H1 (cell line): ENCODE measurements at regions not wholly inside any gene's neighbourhood (a gene's known extent, or its start where the extent isn't known, plus 50 kb on each side); places are given as distances from the start of the nearest gene placed in this dataset.

Experiments used
- CTCF ChIA-PET: fragments of 300-600 bp; sonication (Branson Sonifier 250); formaldehyde crosslinking; loops from one replicate; lab custom pipeline; 2021; ENCODE audit not compliant: partially characterized antibody; lab: Charles Lee
- POLR2A ChIA-PET: fragments of 300-600 bp; sonication (Branson Sonifier 250); formaldehyde crosslinking; loops from one replicate; lab custom pipeline; 2021; ENCODE audit warnings: inconsistent platforms; ENCODE audit not compliant: partially characterized antibody; lab: Charles Lee
- DNase-seq, 2 experiments: peaks; one replicate each; pipeline versions ENCODE4 v3.0.0 to v3.0.0-alpha.2; 2010 to 2022; ENCODE audit warnings: low spot score in 2 of 2, low read depth in 1 of 2, mixed read lengths in 1 of 2
- FAIRE-seq: peaks from 2 replicates; lab custom pipeline; 2011; peaks lifted over from hg19 to GRCh38; lab: Jason Lieb, UNC
- H2AFZ ChIP-seq: 2 replicates; pipeline ENCODE4 v1.8.1; 2012; ENCODE audit warnings: low read length, inconsistent platforms
- H2AK5ac ChIP-seq: 2 replicates; pipeline ENCODE4 v1.6.1; 2013; ENCODE audit warnings: low read depth, low read length
- H2BK120ac ChIP-seq: replicated peaks from 2 replicates; pipeline ENCODE3; 2013; ENCODE audit warnings: low read depth, low read length, inconsistent platforms
- H2BK12ac ChIP-seq: 2 replicates; pipeline ENCODE4 v1.6.1; 2013; ENCODE audit warnings: low read depth, low read length
- H2BK15ac ChIP-seq: 2 replicates; pipeline ENCODE4 v1.6.1; 2013; ENCODE audit warnings: low read length
- H2BK20ac ChIP-seq: 2 replicates; pipeline ENCODE4 v1.6.1; 2013; ENCODE audit warnings: low read length
- H2BK5ac ChIP-seq: 2 replicates; pipeline ENCODE4 v1.6.1; 2013; ENCODE audit warnings: low read depth, low read length
- H3K14ac ChIP-seq: 2 replicates; pipeline ENCODE4 v1.6.1; 2013; ENCODE audit warnings: inconsistent platforms; ENCODE audit not compliant: insufficient read length
- H3K18ac ChIP-seq: 2 replicates; pipeline ENCODE4 v1.6.1; 2013; ENCODE audit warnings: low read length; ENCODE audit errors: extremely low read depth
- H3K23ac ChIP-seq: 2 replicates; pipeline ENCODE4 v1.6.1; 2013; ENCODE audit warnings: inconsistent platforms; ENCODE audit not compliant: insufficient read length
- H3K23me2 ChIP-seq: 2 replicates; pipeline ENCODE4 v1.6.1; 2013; ENCODE audit warnings: low read depth, low read length
- H3K27ac ChIP-seq: 2 replicates; pipeline ENCODE4 v1.6.1; 2011; ENCODE audit warnings: low read depth, low read length, inconsistent platforms
- H3K27me3 ChIP-seq, 4 experiments: replicated peaks in 1 of 4; 1 replicate in 1 of 4; 2 replicates in 3 of 4; pipeline versions ENCODE4 v1.6.1 to v1.8.1; 2011 to 2013; ENCODE audit warnings: low read length in 3 of 4, mild to moderate bottlenecking in 3 of 4, inconsistent platforms in 2 of 4, mixed read lengths in 2 of 4, moderate library complexity in 1 of 4; ENCODE audit not compliant: control insufficient read depth in 3 of 4, insufficient read depth in 3 of 4; ENCODE audit errors: extremely low read depth in 1 of 4
- H3K36me3 ChIP-seq, 4 experiments: 2 replicates each; pipeline versions ENCODE4 v1.6.1 to v1.8.1; 2011 to 2013; ENCODE audit warnings: mild to moderate bottlenecking in 4 of 4, low read length in 3 of 4, moderate library complexity in 2 of 4, control low read depth in 1 of 4, inconsistent platforms in 1 of 4; ENCODE audit not compliant: insufficient read depth in 4 of 4, control insufficient read depth in 2 of 4
- H3K4ac ChIP-seq: replicated peaks from 2 replicates; pipeline ENCODE3; 2013; ENCODE audit warnings: low read length, low read depth, mixed read lengths, inconsistent platforms; ENCODE audit not compliant: insufficient read length
- H3K4me1 ChIP-seq, 4 experiments: replicated peaks in 1 of 4; 1 replicate in 1 of 4; 2 replicates in 3 of 4; pipeline versions ENCODE4 v1.6.1 to v1.8.1; 2011 to 2013; ENCODE audit warnings: low read length in 3 of 4, inconsistent platforms in 2 of 4, mixed read lengths in 1 of 4; ENCODE audit not compliant: insufficient read depth in 4 of 4, control insufficient read depth in 3 of 4
- H3K4me2 ChIP-seq, 2 experiments: 2 replicates each; pipeline versions ENCODE4 v1.6.1 to v1.8.1; 2011 to 2013; ENCODE audit warnings: low read depth in 2 of 2, low read length in 2 of 2, control low read depth in 1 of 2, inconsistent platforms in 1 of 2, mild to moderate bottlenecking in 1 of 2; ENCODE audit not compliant: insufficient read depth in 1 of 2
- H3K4me3 ChIP-seq, 4 experiments: fragments of 200-600, 300-600 bp in 1 of 4; sonication (generic), shearing (Covaris generic), sonication (Bioruptor Twin) in 1 of 4; 2 replicates each; pipeline versions ENCODE4 v1.5.1 to v1.8.1; 2011 to 2016; ENCODE audit warnings: low read length in 4 of 4, low read depth in 3 of 4, control low read depth in 2 of 4, inconsistent platforms in 2 of 4, mild to moderate bottlenecking in 2 of 4, mixed read lengths in 1 of 4, moderate library complexity in 1 of 4; ENCODE audit not compliant: insufficient read depth in 2 of 4; ENCODE audit errors: extremely low read depth in 1 of 4
- H3K56ac ChIP-seq: replicated peaks from 2 replicates; pipeline ENCODE3; 2013; ENCODE audit warnings: low read depth, mild to moderate bottlenecking, mixed read lengths, low read length, inconsistent platforms; ENCODE audit not compliant: insufficient read length
- H3K79me1 ChIP-seq: 2 replicates; pipeline ENCODE4 v1.6.1; 2013; ENCODE audit warnings: low read depth, low read length, control low read depth
- H3K79me2 ChIP-seq, 2 experiments: 2 replicates each; pipeline versions ENCODE4 v1.6.1 to v1.8.1; 2012 to 2013; ENCODE audit warnings: low read length in 2 of 2, mild to moderate bottlenecking in 2 of 2, inconsistent platforms in 1 of 2; ENCODE audit not compliant: insufficient read depth in 2 of 2, control insufficient read depth in 1 of 2
- H3K9ac ChIP-seq, 4 experiments: replicated peaks in 1 of 4; 1 replicate in 1 of 4; 2 replicates in 3 of 4; pipeline versions ENCODE4 v1.6.1 to v1.8.1; 2011 to 2013; ENCODE audit warnings: low read depth in 3 of 4, low read length in 3 of 4, control low read depth in 2 of 4, mild to moderate bottlenecking in 2 of 4, moderate library complexity in 2 of 4, inconsistent platforms in 1 of 4; ENCODE audit errors: extremely low read depth in 1 of 4
- H3K9me3 ChIP-seq, 2 experiments: 2 replicates each; pipeline versions ENCODE4 v1.6.1 to v1.8.1; 2012 to 2013; ENCODE audit warnings: mild to moderate bottlenecking in 2 of 2, moderate library complexity in 2 of 2, control low read depth in 1 of 2, inconsistent platforms in 1 of 2, low read depth in 1 of 2, low read length in 1 of 2, mixed read lengths in 1 of 2; ENCODE audit not compliant: insufficient read depth in 2 of 2
- H4K20me1 ChIP-seq, 2 experiments: replicated peaks in 1 of 2; 2 replicates each; pipeline versions ENCODE3 to v1.8.1; 2011 to 2013; ENCODE audit warnings: inconsistent platforms in 2 of 2, low read length in 2 of 2, mild to moderate bottlenecking in 1 of 2; ENCODE audit not compliant: insufficient read depth in 2 of 2, control insufficient read depth in 1 of 2
- H4K5ac ChIP-seq: 2 replicates; pipeline ENCODE4 v1.6.1; 2013; ENCODE audit warnings: low read length, low read depth, mixed read lengths, inconsistent platforms; ENCODE audit not compliant: insufficient read length
- H4K8ac ChIP-seq: 2 replicates; pipeline ENCODE4 v1.8.0; 2013; ENCODE audit warnings: mild to moderate bottlenecking, moderate library complexity, low read length, inconsistent platforms; ENCODE audit not compliant: insufficient read depth; ENCODE audit errors: extremely low read depth
- H4K91ac ChIP-seq: replicated peaks from 2 replicates; pipeline ENCODE3; 2013; ENCODE audit warnings: low read length, mixed read lengths, inconsistent platforms; ENCODE audit not compliant: insufficient read length
- EGR1 ChIP-seq: IDR thresholded peaks from 2 replicates; pipeline ENCODE4 v1.6.1; 2011; ENCODE audit warnings: low read depth, low read length, borderline replicate concordance
- JUND ChIP-seq: IDR thresholded peaks from 2 replicates; pipeline ENCODE4 v1.6.1; 2011; ENCODE audit warnings: mild to moderate bottlenecking, improper control_type of control experiment, low read length
- SP2 ChIP-seq: IDR thresholded peaks from 2 replicates; pipeline ENCODE4 v1.6.1; 2012; ENCODE audit warnings: mild to moderate bottlenecking, low read length, inconsistent platforms
- TAF1 ChIP-seq: IDR thresholded peaks from 2 replicates; pipeline ENCODE4 v1.6.1; 2011; ENCODE audit warnings: mild to moderate bottlenecking, low read depth, low read length
- ZNF274 ChIP-seq: IDR thresholded peaks from 2 replicates; pipeline ENCODE4 v1.7.0; 2012; ENCODE audit warnings: low read length, borderline replicate concordance; ENCODE audit errors: extremely low read depth

DNA sequence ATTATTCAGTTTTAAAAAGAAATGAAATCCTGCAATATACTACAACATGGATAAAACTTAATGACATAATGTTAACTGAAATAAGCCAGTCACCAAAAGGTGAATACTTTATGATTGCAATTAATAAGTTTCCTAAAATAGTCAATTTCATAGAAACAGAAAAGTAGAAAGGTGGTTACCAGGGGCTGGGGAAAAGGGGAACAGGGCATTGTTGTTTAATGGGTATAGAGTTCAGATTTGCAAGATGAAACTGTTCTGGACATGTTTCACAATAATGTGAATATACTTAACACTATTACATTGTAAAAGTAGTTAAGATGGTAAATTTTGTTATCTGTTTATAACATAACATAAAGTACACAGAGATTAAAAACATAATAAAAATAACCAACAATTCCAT is 550.9 kb downstream of the CCER1 start:
- Histone ChIP-seq H3K27ac (no peak overlapping the region), H2BK5ac (no peak overlapping the region), H3K9me3 (no peaks in the 10 kb centered on the region), H2AFZ (no peak overlapping the region), H3K18ac (no peak overlapping the region), H3K4me1 (no peaks in the 10 kb centered on the region), H4K8ac (no peak overlapping the region), H2BK12ac (no peak overlapping the region), H3K23me2 (no peaks in the 10 kb centered on the region), H4K20me1 (no peaks in the 10 kb centered on the region), H3K56ac (no peak overlapping the region), H4K5ac (no peak overlapping the region), H3K9ac (no peak overlapping the region), H2BK120ac (no peak overlapping the region), H3K4ac (no peak overlapping the region), H3K79me1 (no peaks in the 10 kb centered on the region), H3K14ac (no peak overlapping the region), H4K91ac (no peak overlapping the region), H3K4me3 (no peak overlapping the region), H3K36me3 (no peaks in the 10 kb centered on the region), H3K27me3 (no peaks in the 10 kb centered on the region), H2AK5ac (no peak overlapping the region), H3K23ac (no peak overlapping the region), H2BK15ac (no peak overlapping the region), H2BK20ac (no peak overlapping the region), H3K4me2 (no peak overlapping the region), H3K79me2 (no peaks in the 10 kb centered on the region)
- ChIA-PET CTCF (no interaction called here), POLR2A (no interaction called here)
- FAIRE-seq (no peak), DNase-seq (no peak)
- TF ChIP-seq EGR1, result no peak
- no peak for TF ChIP-seq ZNF274
- no peak for TF ChIP-seq JUND
- TF ChIP-seq TAF1, result no peak
- TF ChIP-seq SP2, result no peak
